ENCODE measurements at regions not wholly inside any gene's neighbourhood (a gene's known extent, or its start where the extent isn't known, plus 50 kb on each side); places are given as distances from the start of the nearest gene placed in this dataset.

GRCh38 chr2:75772908-75773630 lies 62.4 kb upstream of the GCFC2 start (continued):
- TF ChIP-seq MIER2 (CRISPR knock-in tag; IDR thresholded peaks at IDR 0.05) = no peak

- no peak for DNase-seq (ENCODE audit: low spot score)
- Histone ChIP-seq H3K4me1 (ENCODE audit: insufficient read depth, low read length) (peaks cover 9% of the 10 kb centered on the region), H3K27ac (ENCODE audit: extremely low read length, insufficient read depth, low read length) (no peak overlapping the region), H3K9me3 (ENCODE audit: low read length) (no peaks in the 10 kb centered on the region), H3K4me3 (replicated peaks in 1 of 3; ENCODE audit: insufficient read depth in 1 of 3, low read depth in 2 of 3, low read length in 3 of 3) (no peak overlapping the region), H3K79me2 (ENCODE audit: insufficient read depth, low read length) (no peaks in the 10 kb centered on the region), H4K20me1 (ENCODE audit: insufficient read depth, low read length) (no peaks in the 10 kb centered on the region), H3K4me2 (ENCODE audit: low read depth, low read length) (no peak overlapping the region), H3K27me3 (ENCODE audit: control insufficient read depth in 1 of 2, insufficient read depth in 2 of 2, low read length in 2 of 2) (no peaks in the 10 kb centered on the region), H3K9ac (ENCODE audit: insufficient read depth, low read depth, low read length) (no peak overlapping the region), H3K36me3 (replicated peaks in 1 of 2; ENCODE audit: control insufficient read depth in 1 of 2, insufficient read depth in 2 of 2, low read length in 2 of 2) (no peaks in the 10 kb centered on the region), H2AFZ (ENCODE audit: low read length) (no peak overlapping the region)
- intact Hi-C loops (cut with micrococcal nuclease; ENCODE audit: unreplicated experiment) (no loop called here), in situ Hi-C loops (cut with HindIII; ENCODE audit: extremely low pct_ligation_motif_present, low pct_unique_long_range_greater_than_20kb) (no loop called here)
- ChIA-PET CTCF (ENCODE audit: low intra/inter-chr PET ratio, low total read pairs) (no interaction called here), POLR2A (no interaction called here)
- no peak for FAIRE-seq
- BruUV-seq (replicated peaks) = no TSS peak
- no peak for ATAC-seq
- TF ChIP-seq GABPA (IDR thresholded peaks at IDR 0.05; ENCODE audit: low read depth, low read length) (no peak), GABPA (CRISPR knock-in tag; IDR thresholded peaks at IDR 0.05; ENCODE audit: low read depth) (no peak), ZNF749 (CRISPR knock-in tag; IDR thresholded peaks at IDR 0.05; ENCODE audit: borderline replicate concordance) (no peak), ZBTB49 (CRISPR knock-in tag; IDR thresholded peaks at IDR 0.05; ENCODE audit: borderline replicate concordance) (no peak), ATF2 (CRISPR knock-in tag; IDR thresholded peaks at IDR 0.05) (no peak), ZNF34 (CRISPR knock-in tag; IDR thresholded peaks at IDR 0.05; ENCODE audit: borderline replicate concordance) (no peak)
- whole genome bisulfite sequencing (ENCODE audit: low lambda C conversion rate) = 0% methylated on average over 1 of the region's 1 CpG
Measured at GRCh38 chr2:75765798-75766197, 55.1 kb upstream of the GCFC2 start.
